ENCODE measurements at regions not wholly inside any gene's neighbourhood (a gene's known extent, or its start where the extent isn't known, plus 50 kb on each side); places are given as distances from the start of the nearest gene placed in this dataset.
A peak's percentile ranks its signal among the peaks of the same experiment; 100 is the strongest.

- Histone ChIP-seq H3K27ac (no peak overlapping the region), H3K27me3 (no peaks in the 10 kb centered on the region), H3K4me3 (ENCODE audit: low read depth in 1 of 2, low read length in 1 of 2) (no peak overlapping the region), H3K9me3 (no peaks in the 10 kb centered on the region), H3K4me1 (ENCODE audit: control insufficient read depth in 1 of 2, insufficient read depth in 1 of 2, low read depth in 1 of 2, low read length in 1 of 2) (peaks cover 26 to 28% of the 10 kb centered on the region in 2 experiments), H3K36me3 (no peaks in the 10 kb centered on the region)
- TF ChIP-seq CTCF (IDR thresholded peaks at IDR 0.05) = no peak
Measured at GRCh38 chr5:61270510-61271165, 61.4 kb upstream of the ZSWIM6 start.

GRCh38 chr5:61272688-61273087, 59.4 kb upstream of the ZSWIM6 start:
- H3K9me3 ChIP-seq = no peaks in the 10 kb centered on the region
- H3K4me1 ChIP-seq (ENCODE audit: control insufficient read depth in 1 of 2, insufficient read depth in 1 of 2, low read depth in 1 of 2, low read length in 1 of 2) = peaks cover 46 to 48% of the 10 kb centered on the region in 2 experiments
- TF ChIP-seq CTCF (IDR thresholded peaks at IDR 0.05) = no peak
- H3K36me3 ChIP-seq = no peaks in the 10 kb centered on the region
- no peak overlapping the region for H3K27ac ChIP-seq
- no peaks in the 10 kb centered on the region for H3K27me3 ChIP-seq
- no peak overlapping the region for H3K4me3 ChIP-seq (ENCODE audit: low read depth in 1 of 2, low read length in 1 of 2)

- no peak overlapping the region for H3K4me3 ChIP-seq (ENCODE audit: low read depth in 1 of 2, low read length in 1 of 2)
- H3K36me3 ChIP-seq = no peaks in the 10 kb centered on the region
- H3K27ac ChIP-seq = peak overlapping the region; percentile 40
- peaks cover 46 to 48% of the 10 kb centered on the region in 2 experiments for H3K4me1 ChIP-seq (ENCODE audit: control insufficient read depth in 1 of 2, insufficient read depth in 1 of 2, low read depth in 1 of 2, low read length in 1 of 2)
- H3K27me3 ChIP-seq = no peaks in the 10 kb centered on the region
- H3K9me3 ChIP-seq = no peaks in the 10 kb centered on the region
- no peak for TF ChIP-seq CTCF (IDR thresholded peaks at IDR 0.05)
Measured at GRCh38 chr5:61273279-61273975, 58.6 kb upstream of the ZSWIM6 start.

- TF ChIP-seq CTCF (IDR thresholded peaks at IDR 0.05) = no peak
- Histone ChIP-seq H3K4me3 (ENCODE audit: low read depth in 1 of 2, low read length in 1 of 2) (no peak overlapping the region), H3K9me3 (no peaks in the 10 kb centered on the region), H3K27ac (peak overlapping the region; percentile 92), H3K27me3 (no peaks in the 10 kb centered on the region), H3K4me1 (ENCODE audit: control insufficient read depth in 1 of 2, insufficient read depth in 1 of 2, low read depth in 1 of 2, low read length in 1 of 2) (peaks cover 46 to 48% of the 10 kb centered on the region in 2 experiments), H3K36me3 (no peaks in the 10 kb centered on the region)
Measured at GRCh38 chr5:61274511-61274911, 57.5 kb upstream of the ZSWIM6 start.

- TF ChIP-seq CTCF (IDR thresholded peaks at IDR 0.05) = no peak
- Histone ChIP-seq H3K4me1 (ENCODE audit: control insufficient read depth in 1 of 2, insufficient read depth in 1 of 2, low read depth in 1 of 2, low read length in 1 of 2) (peaks cover 46 to 48% of the 10 kb centered on the region in 2 experiments), H3K36me3 (no peaks in the 10 kb centered on the region), H3K27me3 (no peaks in the 10 kb centered on the region), H3K27ac (peak overlapping the region; percentile 92), H3K9me3 (no peaks in the 10 kb centered on the region), H3K4me3 (ENCODE audit: low read depth in 1 of 2, low read length in 1 of 2) (peak overlapping the region; percentile 30 to 52)
Measured at GRCh38 chr5:61275841-61276240, 56.2 kb upstream of the ZSWIM6 start.

Measured in neutrophil (primary cell).